NCI-H69 (cell line): ENCODE measurements at regions not wholly inside any gene's neighbourhood (a gene's known extent, or its start where the extent isn't known, plus 50 kb on each side); places are given as distances from the start of the nearest gene placed in this dataset.
"Not testable (repeated sequence)": the region's sequence is repeated elsewhere in the genome, so short reads cannot be mapped to it uniquely, and the experiment has no call there.

Source experiments
- DNase-seq: peaks from one replicate; lab custom pipeline; 2025; lab: John Stamatoyannopoulos, UW

GRCh38 chr13:53276265-53276664 is 247.7 kb downstream of the OLFM4 start:
- no peak for DNase-seq

GRCh38 chr13:53281677-53282076 is 253.1 kb downstream of the OLFM4 start:
- DNase-seq, result no peak

- DNase-seq, result no peak
Observed at GRCh38 chr13:53285896-53286430, 257.4 kb downstream of the OLFM4 start.

- no peak for DNase-seq
Observed at GRCh38 chr13:53298396-53298795, 269.8 kb downstream of the OLFM4 start.

GRCh38 chr13:53301449-53301848 is 272.8 kb downstream of the OLFM4 start:
- peak; percentile 47 for DNase-seq

- DNase-seq, result not testable (repeated sequence)
Observed at GRCh38 chr13:53305419-53305818, 276.8 kb downstream of the OLFM4 start.

GRCh38 chr13:53310786-53311185 is 282.2 kb downstream of the OLFM4 start:
- no peak for DNase-seq

- DNase-seq, result peak; percentile 8
Observed at GRCh38 chr13:53311561-53311960, 282.9 kb downstream of the OLFM4 start.

GRCh38 chr13:53321296-53321801 is 292.7 kb downstream of the OLFM4 start:
- DNase-seq, result no peak

GRCh38 chr13:53324656-53325055 is 296.0 kb downstream of the OLFM4 start:
- no peak for DNase-seq

GRCh38 chr13:53326716-53327115 is 298.1 kb downstream of the OLFM4 start:
- no peak for DNase-seq

- DNase-seq, result peak; percentile 68
Observed at GRCh38 chr13:53327680-53328315, 299.2 kb downstream of the OLFM4 start.

- DNase-seq, result peak; percentile 69
Observed at GRCh38 chr13:53336441-53337160, 308.0 kb downstream of the OLFM4 start.

- no peak for DNase-seq
Observed at GRCh38 chr13:53338760-53339159, 310.1 kb downstream of the OLFM4 start.

- DNase-seq, result no peak
Observed at GRCh38 chr13:53340505-53341143, 312.0 kb downstream of the OLFM4 start.

GRCh38 chr13:53341144-53341510 is 312.5 kb downstream of the OLFM4 start:
- no peak for DNase-seq

GRCh38 chr13:53342623-53343360 is 314.2 kb downstream of the OLFM4 start:
- no peak for DNase-seq

- DNase-seq, result peak; percentile 12
Observed at GRCh38 chr13:53343361-53343744, 314.7 kb downstream of the OLFM4 start.

GRCh38 chr13:53351021-53351420 is 322.4 kb downstream of the OLFM4 start:
- no peak for DNase-seq

GRCh38 chr13:53357582-53357981 is 329.0 kb downstream of the OLFM4 start:
- no peak for DNase-seq

GRCh38 chr13:53368948-53369347 is 340.3 kb downstream of the OLFM4 start:
- peak; percentile 42 for DNase-seq

GRCh38 chr13:53379485-53379884 is 350.9 kb downstream of the OLFM4 start:
- no peak for DNase-seq
